Pancreas (tissue), 10 donors: ENCODE measurements at regions not wholly inside any gene's neighbourhood (a gene's known extent, or its start where the extent isn't known, plus 50 kb on each side); places are given as distances from the start of the nearest gene placed in this dataset.

Experiments
- ATAC-seq, 4 donors: fragments of 200-7000 bp; cut with Tn5 transposase; one replicate each; pipeline versions ENCODE4 v1.8.0 to v1.9.1; 2020; ENCODE audit warnings: mild to moderate bottlenecking in 4 of 4, moderate library complexity in 4 of 4
- DNase-seq, 6 donors: peaks; one replicate each; pipeline ENCODE4 v3.0.0-alpha.2; 2020
- FAIRE-seq: peaks from 2 replicates; lab custom pipeline; 2012; peaks lifted over from hg19 to GRCh38; lab: Jason Lieb, UNC
- H3K27ac ChIP-seq, 4 donors: fragments of 200-600 bp; sonication (generic); 1 replicate in 3 of 4; 2 replicates in 1 of 4; pipeline versions ENCODE4 v1.5.0 to v1.8.0; 2020
- H3K27me3 ChIP-seq, 4 donors: fragments of 200-600 bp; one replicate each; pipeline ENCODE4 v1.8.0; 2021
- H3K36me3 ChIP-seq, 3 donors: fragments of 200-600 bp; sonication (generic) in 1 of 3; one replicate each; pipeline versions ENCODE4 v1.5.0 to v1.8.0; 2020 to 2021
- H3K4me1 ChIP-seq, 3 donors: fragments of 200-600 bp; one replicate each; pipeline ENCODE4 v1.8.0; 2021
- H3K4me3 ChIP-seq, 4 donors: fragments of 200-600 bp; sonication (generic) in 2 of 4; one replicate each; pipeline versions ENCODE4 v1.5.0 to v1.8.0; 2020 to 2021
- H3K9me3 ChIP-seq, 4 donors: fragments of 200-600 bp; one replicate each; pipeline ENCODE4 v1.8.0; 2021
- CTCF ChIP-seq, 4 donors: fragments of 200-600 bp; sonication (generic) in 3 of 4; IDR thresholded peaks; one replicate each; pipeline versions ENCODE4 v1.5.0 to v1.8.0; 2021; ENCODE audit warnings: antibody characterized with exemption in 4 of 4
- WGBS, 2 donors: extraction: QIAGEN DNeasy Blood & Tissue Kit; methylation state at CpG; one replicate each; pipeline ENCODE4 v1.1.7; 2013; 5-methylcytosine and 5-hydroxymethylcytosine counted together
- intact Hi-C, 3 donors: fragments of 100-400 bp; cut with DNase I; formaldehyde crosslinking; loops; one replicate each; pipeline versions ENCODE4 v1.11.1 to v1.14.2; 2022
- donor health status: healthy with polysubstance abuse.
- donor health status: DM: no; HTN: no; CAD: no; lungs with moderate emphysema.
- donor health status: DM: no; HTN: no; CAD: no.
- donor health status: control.
- donor health status: control.
- donor health status: Bipolar disorder and iron deficiency.
- donor health status: DM: yes; HTN: yes; CAD: no.
- donor health status: DM: no; HTN: no; CAD: no.
- donor health status: DM: no; HTN: no; CAD: no.
- donor health status: DM: yes; HTN: yes; CAD: no.

- Histone ChIP-seq H3K27ac (no peak overlapping the region), H3K27me3 (no peaks in the 10 kb centered on the region), H3K4me1 (no peaks in the 10 kb centered on the region), H3K9me3 (no peaks in the 10 kb centered on the region), H3K36me3 (no peaks in the 10 kb centered on the region), H3K4me3 (no peak overlapping the region)
- intact Hi-C loops: no loop called here
- FAIRE-seq (no peak), ATAC-seq (no peak), DNase-seq (no peak)
- WGBS, 2 donors: 52 to 60% methylated on average over 2 of the region's 2 CpGs
- no peak for TF ChIP-seq CTCF (IDR thresholded peaks at IDR 0.05)
These were observed 197.5 kb downstream of the C7orf25 start for GRCh38 chr7:42714356-42714755.

DNA sequence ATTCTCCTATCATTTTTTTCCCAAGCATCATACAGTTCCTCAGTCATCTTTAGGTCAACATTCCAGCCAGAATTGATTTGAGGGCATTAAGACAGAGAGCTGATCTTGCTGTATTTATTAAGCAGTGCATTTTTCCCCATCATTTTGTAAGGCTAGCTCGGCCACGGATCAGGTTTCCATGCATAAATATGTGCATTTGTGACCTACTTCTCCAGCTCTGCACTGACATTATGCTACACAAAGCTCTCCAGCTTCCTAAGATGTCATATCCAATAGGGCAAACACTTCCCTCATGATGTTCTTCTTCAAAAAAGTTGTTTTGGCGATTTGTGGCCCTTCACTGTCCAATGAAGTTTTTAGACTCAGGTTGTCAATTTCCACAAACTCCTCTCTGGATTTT, 202.6 kb downstream of the C7orf25 start:
- no peak for FAIRE-seq
- no peak for TF ChIP-seq CTCF (IDR thresholded peaks at IDR 0.05)
- 51 to 53% methylated on average over 3 of the region's 3 CpGs for WGBS, 2 donors

DNA sequence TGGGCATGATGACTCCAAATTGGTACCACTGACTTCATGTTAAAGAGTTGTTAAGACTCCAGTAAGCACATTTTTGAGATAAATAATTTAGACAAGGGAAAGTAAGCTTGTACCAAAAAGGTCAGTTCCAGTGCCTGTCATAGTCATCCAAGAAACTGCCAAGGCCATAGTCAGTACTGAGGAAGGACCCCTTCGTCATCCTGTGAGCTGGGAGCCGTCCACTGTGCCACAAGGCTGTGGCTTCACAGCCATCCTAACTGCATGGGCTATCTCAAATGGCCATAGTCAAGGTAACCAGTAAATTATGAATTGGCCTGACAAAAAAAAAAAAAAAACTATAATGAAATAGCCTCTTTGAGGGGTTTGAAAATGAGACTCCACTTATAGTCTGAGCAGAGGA, 207.2 kb downstream of the C7orf25 start:
- peaks cover 0 to 11% (median 8%) of the 10 kb centered on the region in 3 donors for H3K4me1 ChIP-seq
- no peak for ATAC-seq
- no peak overlapping the region for H3K4me3 ChIP-seq
- H3K9me3 ChIP-seq: no peaks in the 10 kb centered on the region
- no peak for FAIRE-seq
- 73 to 83% methylated on average over 2 of the region's 2 CpGs for WGBS, 2 donors
- TF ChIP-seq CTCF (IDR thresholded peaks at IDR 0.05): no peak
- intact Hi-C loops: no loop called here
- H3K27me3 ChIP-seq: no peaks in the 10 kb centered on the region
- H3K27ac ChIP-seq: no peak overlapping the region
- H3K36me3 ChIP-seq: no peaks in the 10 kb centered on the region
- no peak for DNase-seq

More for the DNA sequence above, 202.6 kb downstream of the C7orf25 start:
- Histone ChIP-seq H3K4me3 (no peak overlapping the region), H3K36me3 (no peaks in the 10 kb centered on the region), H3K4me1 (no peaks in the 10 kb centered on the region), H3K27me3 (no peaks in the 10 kb centered on the region), H3K9me3 (no peaks in the 10 kb centered on the region), H3K27ac (no peak overlapping the region)
- DNase-seq: no peak
- intact Hi-C loops: no loop called here
- ATAC-seq: no peak

DNA sequence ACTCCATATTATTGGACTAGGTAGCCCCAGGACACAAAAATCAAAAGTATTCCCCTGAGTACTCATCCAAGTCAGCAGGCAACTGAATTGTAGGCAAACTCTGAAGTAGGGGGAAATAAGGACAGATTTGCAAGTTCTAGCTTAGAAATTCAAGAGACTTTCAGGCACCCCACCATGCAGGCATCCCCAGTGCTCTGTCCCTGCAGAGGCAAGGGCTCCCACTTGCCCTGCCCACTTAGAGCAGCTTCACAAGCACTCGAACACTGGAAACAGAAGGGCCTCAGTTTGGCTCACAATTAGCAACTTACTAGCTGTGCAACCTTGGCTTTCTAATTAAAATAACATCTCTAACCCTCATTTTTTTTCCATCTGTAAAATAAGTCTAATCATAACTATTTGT, 209.2 kb downstream of the C7orf25 start:
- ATAC-seq (no peak), FAIRE-seq (no peak), DNase-seq (no peak)
- Histone ChIP-seq H3K4me3 (no peak overlapping the region), H3K4me1 (peaks cover 0 to 23% (median 10%) of the 10 kb centered on the region in 3 donors), H3K27me3 (no peaks in the 10 kb centered on the region), H3K9me3 (no peaks in the 10 kb centered on the region), H3K36me3 (no peaks in the 10 kb centered on the region), H3K27ac (no peak overlapping the region)
- 64 to 82% methylated on average over 1 of the region's 1 CpG for WGBS, 2 donors
- no peak for TF ChIP-seq CTCF (IDR thresholded peaks at IDR 0.05)
- intact Hi-C loops: no loop called here

DNA sequence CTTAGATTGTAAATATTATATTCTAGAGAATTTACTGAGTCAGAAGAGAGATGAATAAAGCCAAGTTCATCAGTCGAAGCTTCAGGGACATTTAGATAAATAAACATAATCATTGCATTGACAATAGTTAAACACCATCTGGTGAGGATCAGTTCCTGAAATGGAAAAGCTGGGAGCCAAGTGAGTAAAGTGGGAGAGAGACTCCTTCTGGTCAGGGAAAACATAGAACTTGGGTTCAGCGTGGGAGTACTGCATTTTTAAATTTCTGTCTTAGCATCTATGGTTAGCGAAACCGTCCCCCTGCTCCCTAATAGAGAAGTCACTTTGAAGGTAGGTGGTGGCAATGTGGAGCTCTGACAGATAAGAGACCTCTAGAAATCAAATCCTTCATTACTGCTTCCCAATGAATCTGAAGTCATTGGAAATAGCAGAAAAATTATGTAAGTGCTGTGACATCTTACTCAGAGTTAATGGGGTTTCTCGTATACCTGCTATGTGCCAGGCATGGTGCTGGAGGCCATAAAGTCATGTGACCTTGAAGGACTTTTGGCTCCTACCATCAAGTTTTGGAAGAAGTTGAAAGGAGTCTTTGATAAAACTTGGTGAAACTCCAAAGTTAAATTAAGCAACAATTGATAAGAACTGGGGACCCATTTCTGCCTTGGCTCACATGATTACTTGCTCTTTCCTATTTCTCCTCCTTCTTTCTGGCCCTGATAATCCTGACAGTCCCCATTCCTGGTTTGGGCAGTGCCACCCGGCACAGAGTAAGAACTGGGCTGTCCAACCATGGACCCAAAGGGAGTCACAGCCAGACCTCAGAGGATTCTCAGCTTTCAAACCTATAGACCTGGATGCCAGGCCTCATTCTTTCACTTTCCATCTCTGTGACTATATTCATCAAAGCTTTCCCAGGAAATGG, 211.2 kb downstream of the C7orf25 start:
- TF ChIP-seq CTCF (IDR thresholded peaks at IDR 0.05): no peak
- H3K36me3 ChIP-seq: no peaks in the 10 kb centered on the region
- peak; percentile 56 to 88 (median 80) for ATAC-seq
- H3K27me3 ChIP-seq: no peaks in the 10 kb centered on the region
- no peak for FAIRE-seq
- H3K9me3 ChIP-seq: no peaks in the 10 kb centered on the region
- peaks cover 0 to 23% (median 10%) of the 10 kb centered on the region in 3 donors for H3K4me1 ChIP-seq
- H3K27ac ChIP-seq: no peak overlapping the region
- intact Hi-C loops: no loop called here
- WGBS, 2 donors: 50 to 53% methylated on average over 6 of the region's 6 CpGs
- no peak overlapping the region for H3K4me3 ChIP-seq
- peak in 1 of 6 donors; percentile 27 for DNase-seq
